GM12878 (cell line): ENCODE measurements at regions not wholly inside any gene's neighbourhood (a gene's known extent, or its start where the extent isn't known, plus 50 kb on each side); places are given as distances from the start of the nearest gene placed in this dataset.

Experiments used
- ATAC-seq: fragments of 200-7000 bp; cut with Tn5 transposase; 3 replicates; pipeline ENCODE4 v1.9.1; 2020; ENCODE audit warnings: mild to moderate bottlenecking, moderate library complexity
- BruUV-seq: library from RNA; stranded (reverse); fragments of 400-500 nt; replicated peaks from 2 replicates; lab custom pipeline; 2021; lab: Mats Ljungman, UMichigan
- CTCF ChIA-PET: fragments of 300-600 bp; sonication (Branson Sonifier 250); formaldehyde crosslinking; extraction: SDS; loops from one replicate; lab custom pipeline; 2021; ENCODE audit warnings: inconsistent platforms; lab: Yijun Ruan, JAX
- POLR2A ChIA-PET: fragments of 350-600 bp; formaldehyde crosslinking; extraction: SDS; loops from one replicate; lab custom pipeline; 2021; ENCODE audit warnings: inconsistent platforms; lab: Charles Lee
- RAD21 ChIA-PET: fragments of 300-600 bp; sonication (Branson Sonifier 250); formaldehyde crosslinking; loops from one replicate; lab custom pipeline; 2023; ENCODE audit warnings: antibody characterized with exemption; ENCODE audit not compliant: unreplicated experiment; lab: Charles Lee
- SMC1A ChIA-PET: fragments of 300-600 bp; sonication (Branson Sonifier 250); formaldehyde crosslinking; loops from one replicate; lab custom pipeline; 2023; ENCODE audit not compliant: unreplicated experiment, uncharacterized antibody; lab: Charles Lee
- DNase-seq: peaks from one replicate; pipeline ENCODE4 v3.0.0-alpha.2; 2011; ENCODE audit warnings: low read depth, low spot score
- FAIRE-seq: peaks from 3 replicates; lab custom pipeline; 2011; peaks lifted over from hg19 to GRCh38; lab: Jason Lieb, UNC
- H2AFZ ChIP-seq: 2 replicates; pipeline ENCODE4 v1.6.0; 2011; ENCODE audit warnings: low read depth, low read length, control low read depth; ENCODE audit not compliant: control insufficient read depth
- H3K27ac ChIP-seq: 2 replicates; pipeline ENCODE4 v1.5.1; 2011; ENCODE audit warnings: control low read depth; ENCODE audit not compliant: control insufficient read depth, insufficient read depth
- H3K27me3 ChIP-seq, 2 experiments: replicated peaks in 1 of 2; 2 replicates each; pipeline versions ENCODE4 v1.6.0 to v1.6.1; 2011; ENCODE audit warnings: low read length in 1 of 2; ENCODE audit not compliant: control insufficient read depth in 2 of 2, insufficient read depth in 2 of 2
- H3K36me3 ChIP-seq, 2 experiments: 2 replicates each; pipeline ENCODE4 v1.5.1; 2011; ENCODE audit warnings: low read length in 1 of 2; ENCODE audit not compliant: control insufficient read depth in 2 of 2, insufficient read depth in 2 of 2
- H3K4me1 ChIP-seq: 2 replicates; pipeline ENCODE4 v1.6.1; 2011; ENCODE audit warnings: mild to moderate bottlenecking, low read length, moderate library complexity, mixed read lengths; ENCODE audit not compliant: control insufficient read depth, insufficient read depth
- H3K4me2 ChIP-seq: 2 replicates; pipeline ENCODE4 v1.6.0; 2011; ENCODE audit warnings: control low read depth; ENCODE audit not compliant: control insufficient read depth, insufficient read depth
- H3K4me3 ChIP-seq: fragments of 200-600 bp; sonication (generic); 2 replicates; pipeline ENCODE4 v1.5.1; 2016
- H3K79me2 ChIP-seq: 2 replicates; pipeline ENCODE4 v1.6.0; 2011; ENCODE audit warnings: low read length; ENCODE audit not compliant: control insufficient read depth, insufficient read depth
- H3K9ac ChIP-seq: 2 replicates; pipeline ENCODE4 v1.8.0; 2011; ENCODE audit warnings: low read length, control low read depth, mixed read lengths; ENCODE audit not compliant: control insufficient read depth, insufficient read depth
- H3K9me3 ChIP-seq: replicated peaks from 3 replicates; pipeline ENCODE4 v1.5.1; 2011; ENCODE audit warnings: mild to moderate bottlenecking, low read length; ENCODE audit not compliant: control insufficient read depth, insufficient read depth
- H4K20me1 ChIP-seq: 2 replicates; pipeline ENCODE4 v1.6.0; 2011; ENCODE audit not compliant: control insufficient read depth, insufficient read depth
- BCL3 ChIP-seq: IDR thresholded peaks from 2 replicates; pipeline ENCODE4 v1.6.1; 2011; ENCODE audit warnings: borderline replicate concordance, low read depth, mild to moderate bottlenecking, moderate library complexity, low read length; ENCODE audit not compliant: insufficient read depth, poor library complexity, severe bottlenecking
- BMI1 ChIP-seq: fragments of 450-650 bp; IDR thresholded peaks from 2 replicates; pipeline ENCODE4 v1.6.1; 2016; ENCODE audit warnings: mild to moderate bottlenecking, moderate library complexity, borderline replicate concordance
- CREB1 ChIP-seq: IDR thresholded peaks from 2 replicates; pipeline ENCODE4 v1.6.1; 2012; ENCODE audit warnings: low read depth, mild to moderate bottlenecking, inconsistent platforms
- MEF2B ChIP-seq: fragments of 450-650 bp; IDR thresholded peaks from 2 replicates; pipeline ENCODE4 v1.6.1; 2018; ENCODE audit warnings: mild to moderate bottlenecking, moderate library complexity; ENCODE audit not compliant: partially characterized antibody, poor library complexity, severe bottlenecking
- NFXL1 ChIP-seq: fragments of 450-650 bp; IDR thresholded peaks from 2 replicates; pipeline ENCODE4 v1.6.1; 2017; ENCODE audit warnings: antibody characterized with exemption, mild to moderate bottlenecking, borderline replicate concordance
- NR2C1 ChIP-seq: fragments of 450-650 bp; IDR thresholded peaks from 2 replicates; pipeline ENCODE4 v1.6.1; 2017; ENCODE audit warnings: antibody characterized with exemption, mild to moderate bottlenecking, moderate library complexity
- POLR2AphosphoS5 ChIP-seq: IDR thresholded peaks from 2 replicates; pipeline ENCODE4 v1.6.1; 2011; ENCODE audit warnings: mild to moderate bottlenecking, low read length, inconsistent platforms
- RELB ChIP-seq: fragments of 450-650 bp; IDR thresholded peaks from 2 replicates; pipeline ENCODE4 v1.6.1; 2017; ENCODE audit warnings: low read depth, mild to moderate bottlenecking, moderate library complexity
- REST ChIP-seq: IDR thresholded peaks from 2 replicates; pipeline ENCODE4 v1.6.1; 2012; ENCODE audit warnings: mild to moderate bottlenecking, low read depth, low read length
- SMAD1 ChIP-seq: fragments of 450-650 bp; IDR thresholded peaks from 2 replicates; pipeline ENCODE4 v1.6.1; 2018; ENCODE audit warnings: mild to moderate bottlenecking, low read depth; ENCODE audit not compliant: partially characterized antibody
- SMC3 ChIP-seq: IDR thresholded peaks from 2 replicates; pipeline ENCODE4 v1.6.1; 2011; ENCODE audit warnings: low read length, improper control_type of control experiment, borderline replicate concordance
- TBL1XR1 ChIP-seq: IDR thresholded peaks from 2 replicates; pipeline ENCODE4 v1.6.1; 2012; ENCODE audit warnings: low read depth, low read length, improper control_type of control experiment
- ZNF274 ChIP-seq: IDR thresholded peaks from one replicate; pipeline ENCODE4 v1.8.0; 2011; ENCODE audit not compliant: insufficient read length, insufficient read depth
- WGBS: methylation state at CpG from one replicate; pipeline ENCODE4 v1.1.6; 2016; ENCODE audit warnings: low lambda C conversion rate; ENCODE audit not compliant: insufficient replicate concordance, insufficient coverage; ENCODE audit errors: missing lambda C conversion rate; 5-methylcytosine and 5-hydroxymethylcytosine counted together
- in situ Hi-C: fragments of 300-500 bp; cut with MboI; formaldehyde crosslinking; loops from 9 replicates; pipeline ENCODE4 v1.14.3; 2018; ENCODE audit warnings: mixed read lengths
- intact Hi-C: fragments of 100-400 bp; cut with micrococcal nuclease; formaldehyde crosslinking; loops from one replicate; pipeline ENCODE4 v1.14.2; 2022; ENCODE audit not compliant: unreplicated experiment

- TF ChIP-seq BMI1 (no peak), REST (no peak), SMC3 (no peak), CREB1 (no peak), ZNF274 (no peak), NFXL1 (no peak), NR2C1 (no peak)
These were observed 72.1 kb downstream of the TNFSF18 start (continued) for GRCh38 chr1:172978595-172978994.

GRCh38 chr1:172979828-172980227 is 70.9 kb downstream of the TNFSF18 start:
- Histone ChIP-seq H3K27ac (no peak overlapping the region), H3K79me2 (no peaks in the 10 kb centered on the region), H3K9me3 (no peaks in the 10 kb centered on the region), H2AFZ (no peak overlapping the region), H3K9ac (no peak overlapping the region), H3K4me3 (no peak overlapping the region), H3K27me3 (no peaks in the 10 kb centered on the region), H3K4me1 (no peaks in the 10 kb centered on the region), H3K36me3 (no peaks in the 10 kb centered on the region), H4K20me1 (no peaks in the 10 kb centered on the region), H3K4me2 (no peak overlapping the region)
- TF ChIP-seq SMAD1 = no peak
- no peak for TF ChIP-seq POLR2AphosphoS5
- TF ChIP-seq TBL1XR1 = no peak
- no peak for TF ChIP-seq BCL3
- no peak for TF ChIP-seq MEF2B
- no peak for TF ChIP-seq RELB
- intact Hi-C loops (no loop called here), in situ Hi-C loops (no loop called here)
- BruUV-seq = no TSS peak
- DNase-seq (no peak), ATAC-seq (no peak), FAIRE-seq (no peak)
- CTCF ChIA-PET = no interaction called here
- POLR2A ChIA-PET = no interaction called here
- RAD21 ChIA-PET = no interaction called here
- SMC1A ChIA-PET = no interaction called here
- 7% methylated on average over 3 of the region's 3 CpGs for whole genome bisulfite sequencing
